ENCODE measurements at regions not wholly inside any gene's neighbourhood (a gene's known extent, or its start where the extent isn't known, plus 50 kb on each side); places are given as distances from the start of the nearest gene placed in this dataset.

DNA sequence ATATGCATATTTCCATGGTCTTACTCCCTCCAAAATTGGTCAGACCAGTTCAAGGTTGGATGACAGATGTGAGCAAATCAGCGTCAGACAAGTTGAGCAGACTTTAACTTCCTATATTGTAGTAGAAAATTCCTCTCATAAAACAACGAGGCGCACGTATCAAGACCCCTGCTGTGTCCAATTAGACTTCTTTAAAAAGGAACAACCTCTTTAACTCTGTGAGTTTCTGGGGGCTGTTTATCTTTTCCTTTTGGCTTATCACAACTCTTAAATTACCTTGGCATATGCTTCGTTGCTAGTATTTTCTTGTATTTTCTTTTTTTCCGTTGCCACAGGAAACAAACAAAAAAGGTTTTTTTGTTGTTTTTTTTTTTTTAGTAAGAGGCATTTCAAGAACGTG is 398.2 kb upstream of the WWC1 start:
- no peaks in the 10 kb centered on the region for H3K9me3 ChIP-seq (ENCODE audit: low read length)
- H2AFZ ChIP-seq (ENCODE audit: low read length) = no peak overlapping the region
- H3F3A ChIP-seq (ENCODE audit: insufficient read depth, low read length) = no peaks in the 10 kb centered on the region
- no peak overlapping the region for H3K27ac ChIP-seq (ENCODE audit: low read depth, low read length, poor library complexity, severe bottlenecking)
- H3K9ac ChIP-seq (ENCODE audit: low read length) = no peak overlapping the region
- H4K20me1 ChIP-seq (ENCODE audit: insufficient read depth, low read length) = no peaks in the 10 kb centered on the region
- H3K79me2 ChIP-seq (ENCODE audit: insufficient read depth, low read length) = no peaks in the 10 kb centered on the region
- H3K9me2 ChIP-seq (ENCODE audit: low read depth, low read length) = no peaks in the 10 kb centered on the region
- H3K4me2 ChIP-seq (ENCODE audit: low read length) = no peak overlapping the region
- H3K4me1 ChIP-seq (ENCODE audit: insufficient read depth, low read length, severe bottlenecking) = no peaks in the 10 kb centered on the region
- TF ChIP-seq, protein P1, sequence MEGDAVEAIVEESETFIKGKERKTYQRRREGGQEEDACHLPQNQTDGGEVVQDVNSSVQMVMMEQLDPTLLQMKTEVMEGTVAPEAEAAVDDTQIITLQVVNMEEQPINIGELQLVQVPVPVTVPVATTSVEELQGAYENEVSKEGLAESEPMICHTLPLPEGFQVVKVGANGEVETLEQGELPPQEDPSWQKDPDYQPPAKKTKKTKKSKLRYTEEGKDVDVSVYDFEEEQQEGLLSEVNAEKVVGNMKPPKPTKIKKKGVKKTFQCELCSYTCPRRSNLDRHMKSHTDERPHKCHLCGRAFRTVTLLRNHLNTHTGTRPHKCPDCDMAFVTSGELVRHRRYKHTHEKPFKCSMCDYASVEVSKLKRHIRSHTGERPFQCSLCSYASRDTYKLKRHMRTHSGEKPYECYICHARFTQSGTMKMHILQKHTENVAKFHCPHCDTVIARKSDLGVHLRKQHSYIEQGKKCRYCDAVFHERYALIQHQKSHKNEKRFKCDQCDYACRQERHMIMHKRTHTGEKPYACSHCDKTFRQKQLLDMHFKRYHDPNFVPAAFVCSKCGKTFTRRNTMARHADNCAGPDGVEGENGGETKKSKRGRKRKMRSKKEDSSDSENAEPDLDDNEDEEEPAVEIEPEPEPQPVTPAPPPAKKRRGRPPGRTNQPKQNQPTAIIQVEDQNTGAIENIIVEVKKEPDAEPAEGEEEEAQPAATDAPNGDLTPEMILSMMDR (IDR thresholded peaks at IDR 0.05; ENCODE audit: low read length) = no peak
- no peak for TF ChIP-seq EZH2 (IDR thresholded peaks at IDR 0.05; ENCODE audit: borderline replicate concordance, low read length)
- H3K36me3 ChIP-seq (ENCODE audit: insufficient read depth, low read length) = no peaks in the 10 kb centered on the region
- H3K4me3 ChIP-seq (ENCODE audit: low read depth, low read length, poor library complexity, severe bottlenecking) = no peak overlapping the region
- no peaks in the 10 kb centered on the region for H3K27me3 ChIP-seq (ENCODE audit: insufficient read depth, low read length)

DNA sequence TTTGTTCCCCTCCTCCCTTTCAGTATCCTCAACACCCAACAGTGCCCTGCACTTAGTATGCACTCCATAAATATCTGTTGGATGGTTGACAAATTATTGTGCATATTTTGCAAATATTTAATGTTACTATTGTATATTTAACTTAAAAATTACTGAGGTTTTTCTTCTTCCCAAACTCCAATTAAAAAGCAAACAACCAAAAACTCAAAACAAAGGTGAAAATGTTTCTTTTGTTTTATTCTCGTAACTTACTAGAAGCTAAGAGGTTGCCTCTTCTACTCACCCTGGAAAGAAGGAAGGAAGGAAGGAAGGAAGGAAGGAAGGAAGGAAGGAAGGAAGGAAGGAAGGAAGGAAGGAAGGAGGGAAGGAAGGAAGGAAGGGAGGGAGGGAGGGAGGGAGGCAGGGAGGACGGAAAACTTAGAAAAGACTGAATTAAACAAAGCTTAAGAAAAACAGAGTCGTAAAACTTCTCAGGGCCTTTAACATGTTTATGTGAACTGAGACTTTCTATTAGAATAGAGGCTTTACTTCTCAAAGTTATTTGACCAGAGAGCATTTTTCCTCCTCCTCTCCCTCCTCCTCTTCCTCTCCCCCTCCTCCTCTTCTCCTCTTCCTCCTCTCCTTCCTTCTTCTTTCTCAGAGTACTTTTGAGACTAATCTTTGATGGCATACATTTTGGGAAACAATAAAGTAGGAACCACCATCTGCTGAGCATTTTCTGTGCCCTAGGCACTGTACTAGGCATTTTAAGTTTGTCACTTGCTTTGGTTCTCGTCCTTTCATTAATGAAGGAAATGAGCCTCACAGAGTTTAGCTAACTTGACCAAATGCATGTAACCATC is 396.6 kb upstream of the WWC1 start:
- Histone ChIP-seq H3K9ac (ENCODE audit: low read length) (no peak overlapping the region), H3K9me2 (ENCODE audit: low read depth, low read length) (no peaks in the 10 kb centered on the region), H3K9me3 (ENCODE audit: low read length) (no peaks in the 10 kb centered on the region), H3K4me1 (ENCODE audit: insufficient read depth, low read length, severe bottlenecking) (no peaks in the 10 kb centered on the region), H3K36me3 (ENCODE audit: insufficient read depth, low read length) (no peaks in the 10 kb centered on the region), H3K27ac (ENCODE audit: low read depth, low read length, poor library complexity, severe bottlenecking) (no peak overlapping the region), H3K4me3 (ENCODE audit: low read depth, low read length, poor library complexity, severe bottlenecking) (no peak overlapping the region), H3K27me3 (ENCODE audit: insufficient read depth, low read length) (no peaks in the 10 kb centered on the region), H3F3A (ENCODE audit: insufficient read depth, low read length) (no peaks in the 10 kb centered on the region), H4K20me1 (ENCODE audit: insufficient read depth, low read length) (no peaks in the 10 kb centered on the region), H3K79me2 (ENCODE audit: insufficient read depth, low read length) (no peaks in the 10 kb centered on the region), H2AFZ (ENCODE audit: low read length) (no peak overlapping the region), H3K4me2 (ENCODE audit: low read length) (no peak overlapping the region)
- TF ChIP-seq, protein P1 (IDR thresholded peaks at IDR 0.05; ENCODE audit: low read length) = no peak
- TF ChIP-seq EZH2 (IDR thresholded peaks at IDR 0.05; ENCODE audit: borderline replicate concordance, low read length) = no peak

DNA sequence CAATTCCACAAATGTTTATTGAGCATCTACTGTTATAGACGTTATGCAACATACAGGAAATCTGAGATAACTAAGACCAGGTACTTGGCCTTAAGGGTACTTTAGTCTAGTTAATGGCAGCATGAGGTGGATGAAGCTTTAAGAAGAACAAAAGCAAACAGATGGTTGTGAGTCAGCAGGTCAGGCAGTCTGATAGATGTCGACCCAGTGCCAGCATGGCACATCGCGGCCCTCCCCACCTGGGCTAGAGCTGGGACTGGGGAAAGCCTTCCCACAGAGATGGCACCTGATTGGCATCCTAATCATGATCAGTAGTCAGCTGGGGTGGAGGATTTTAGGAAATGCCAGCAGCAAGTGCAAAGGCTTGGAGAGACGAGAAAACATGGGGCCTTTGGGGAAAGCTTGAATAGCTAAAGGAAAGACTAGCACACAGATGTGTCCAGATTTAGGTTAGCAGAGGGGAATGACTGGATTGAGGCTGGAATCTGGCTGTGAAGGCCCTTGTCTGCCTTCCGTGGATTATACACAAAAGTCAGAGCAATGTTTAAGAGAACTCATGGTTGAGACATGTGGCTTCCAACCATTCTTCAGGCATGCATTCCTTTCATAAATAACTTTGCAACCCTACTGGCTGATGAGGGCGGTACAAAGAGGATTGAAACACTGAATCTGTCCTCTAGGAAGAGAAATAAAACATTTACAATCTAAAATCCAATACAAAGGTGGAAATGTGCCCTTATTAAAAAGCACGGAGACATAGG is 395.4 kb upstream of the WWC1 start:
- Histone ChIP-seq H3K79me2 (ENCODE audit: insufficient read depth, low read length) (no peaks in the 10 kb centered on the region), H3K4me2 (ENCODE audit: low read length) (no peak overlapping the region), H3K9me3 (ENCODE audit: low read length) (no peaks in the 10 kb centered on the region), H3K36me3 (ENCODE audit: insufficient read depth, low read length) (no peaks in the 10 kb centered on the region), H3K4me3 (ENCODE audit: low read depth, low read length, poor library complexity, severe bottlenecking) (no peak overlapping the region), H3K4me1 (ENCODE audit: insufficient read depth, low read length, severe bottlenecking) (no peaks in the 10 kb centered on the region), H3K9me2 (ENCODE audit: low read depth, low read length) (no peaks in the 10 kb centered on the region), H3F3A (ENCODE audit: insufficient read depth, low read length) (no peaks in the 10 kb centered on the region), H3K9ac (ENCODE audit: low read length) (no peak overlapping the region), H4K20me1 (ENCODE audit: insufficient read depth, low read length) (no peaks in the 10 kb centered on the region), H3K27me3 (ENCODE audit: insufficient read depth, low read length) (no peaks in the 10 kb centered on the region), H2AFZ (ENCODE audit: low read length) (no peak overlapping the region), H3K27ac (ENCODE audit: low read depth, low read length, poor library complexity, severe bottlenecking) (no peak overlapping the region)
- TF ChIP-seq, protein P1 (IDR thresholded peaks at IDR 0.05; ENCODE audit: low read length) = no peak
- no peak for TF ChIP-seq EZH2 (IDR thresholded peaks at IDR 0.05; ENCODE audit: borderline replicate concordance, low read length)
